Uterus (tissue), 3 donors: ENCODE measurements at regions not wholly inside any gene's neighbourhood (a gene's known extent, or its start where the extent isn't known, plus 50 kb on each side); places are given as distances from the start of the nearest gene placed in this dataset.

Experiments used
- DNase-seq, 2 donors: peaks; one replicate each; pipeline ENCODE4 v3.0.0-alpha.2; 2019 to 2020
- H3K27ac ChIP-seq, 2 donors: fragments of 200-600 bp; sonication (generic); 1 replicate in 1 of 2; 2 replicates in 1 of 2; pipeline ENCODE4 v1.5.1; 2016 to 2018
- H3K27me3 ChIP-seq, 2 donors: fragments of 200-600 bp; sonication (generic); one replicate each; pipeline ENCODE4 v1.5.1; 2018 to 2019; ENCODE audit warnings: control low read depth in 1 of 2
- H3K36me3 ChIP-seq, 2 donors: fragments of 200-600 bp; sonication (generic); one replicate each; pipeline ENCODE4 v1.5.1; 2019; ENCODE audit warnings: control low read depth in 1 of 2
- H3K4me1 ChIP-seq, 2 donors: fragments of 200-600 bp; sonication (generic); one replicate each; pipeline ENCODE4 v1.5.1; 2018 to 2019; ENCODE audit warnings: control low read depth in 1 of 2
- H3K4me3 ChIP-seq, 2 donors: fragments of 200-600 bp; sonication (generic); 1 replicate in 1 of 2; 2 replicates in 1 of 2; pipeline ENCODE4 v1.5.1; 2018 to 2019; ENCODE audit warnings: mild to moderate bottlenecking in 1 of 2
- H3K9me3 ChIP-seq, 2 donors: fragments of 200-600 bp; sonication (generic); one replicate each; pipeline ENCODE4 v1.5.1; 2019; ENCODE audit warnings: control low read depth in 1 of 2
- CTCF ChIP-seq, 4 experiments: fragments of 200-600 bp in 2 of 4; fragments of 450-650 bp in 2 of 4; sonication (generic) in 2 of 4; IDR thresholded peaks; one replicate each; pipeline ENCODE4 v1.5.1; 2016 to 2019; ENCODE audit warnings: antibody characterized with exemption in 4 of 4, mild to moderate bottlenecking in 2 of 4, moderate library complexity in 1 of 4
- POLR2A ChIP-seq, 2 donors: fragments of 450-650 bp; IDR thresholded peaks; one replicate each; pipeline ENCODE4 v1.6.1; 2016; ENCODE audit warnings: antibody characterized with exemption in 2 of 2, mild to moderate bottlenecking in 1 of 2, moderate library complexity in 1 of 2
- intact Hi-C: fragments of 100-400 bp; cut with DNase I; formaldehyde crosslinking; loops from one replicate; pipeline ENCODE4 v1.15.1; 2023; ENCODE audit warnings: low total_unique reads
- donor health status: DM: yes; HTN: yes; CAD: no.

DNA sequence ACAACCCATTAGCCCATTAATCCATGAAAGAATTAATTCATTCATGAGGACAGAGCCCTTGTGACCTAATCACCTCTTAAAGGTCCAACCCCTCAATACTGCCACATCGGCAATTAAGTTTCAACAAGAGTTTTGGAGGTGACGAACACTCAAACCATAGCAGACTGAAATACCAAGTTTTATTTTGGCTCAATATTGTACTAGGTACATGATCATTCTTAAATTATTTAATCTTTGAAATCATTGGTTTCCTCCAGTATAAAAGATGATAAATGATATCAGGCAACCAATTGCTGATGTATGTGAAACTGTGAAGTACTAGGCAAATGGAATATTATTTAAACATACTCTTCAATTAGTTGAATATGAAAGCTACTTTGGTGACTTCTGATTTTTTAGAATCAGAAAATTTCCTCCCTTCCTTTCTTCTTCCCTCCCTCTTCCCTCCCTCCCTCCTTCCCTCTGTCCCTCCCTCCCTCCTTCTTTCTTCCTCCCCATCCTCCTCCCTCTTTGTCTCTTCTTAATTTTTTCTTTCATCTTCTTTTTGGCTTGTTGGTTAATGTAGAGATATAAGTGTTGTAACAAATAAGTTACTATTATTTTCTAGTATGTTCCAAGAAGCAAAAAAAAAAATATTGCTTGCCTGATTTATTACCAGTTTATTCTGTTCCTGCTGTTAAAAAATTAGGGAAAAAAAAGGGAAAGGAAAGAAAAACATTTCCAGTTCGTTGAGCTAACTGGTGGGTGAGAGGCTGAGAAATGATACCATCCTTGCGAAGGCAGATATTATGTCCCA is 233.9 kb upstream of the ZNF217 start:
- TF ChIP-seq POLR2A (IDR thresholded peaks at IDR 0.05) (no peak), CTCF (IDR thresholded peaks at IDR 0.05) (no peak)
- peak overlapping the region; percentile 86 to 97 for H3K27ac ChIP-seq
- intact Hi-C loops = no loop called here
- no peaks in the 10 kb centered on the region for H3K9me3 ChIP-seq
- H3K27me3 ChIP-seq = no peaks in the 10 kb centered on the region
- H3K4me1 ChIP-seq = peaks cover 0 to 14% of the 10 kb centered on the region in 2 donors
- H3K4me3 ChIP-seq = no peak overlapping the region
- no peak for DNase-seq
- H3K36me3 ChIP-seq = no peaks in the 10 kb centered on the region

- intact Hi-C loops = no loop called here
- no peak for DNase-seq
- Histone ChIP-seq H3K9me3 (no peaks in the 10 kb centered on the region), H3K36me3 (no peaks in the 10 kb centered on the region), H3K4me3 (no peak overlapping the region), H3K27ac (peak overlapping the region; percentile 86 to 97), H3K4me1 (peaks cover 0 to 14% of the 10 kb centered on the region in 2 donors), H3K27me3 (no peaks in the 10 kb centered on the region)
- no peak for TF ChIP-seq CTCF (IDR thresholded peaks at IDR 0.05)
- no peak for TF ChIP-seq POLR2A (IDR thresholded peaks at IDR 0.05)
Observed at GRCh38 chr20:53826597-53827291, 233.1 kb upstream of the ZNF217 start.

- Histone ChIP-seq H3K9me3 (no peaks in the 10 kb centered on the region), H3K27ac (no peak overlapping the region), H3K36me3 (no peaks in the 10 kb centered on the region), H3K4me3 (no peak overlapping the region), H3K27me3 (no peaks in the 10 kb centered on the region), H3K4me1 (peaks cover 0 to 14% of the 10 kb centered on the region in 2 donors)
- no peak for TF ChIP-seq CTCF (IDR thresholded peaks at IDR 0.05)
- no peak for TF ChIP-seq POLR2A (IDR thresholded peaks at IDR 0.05)
- intact Hi-C loops = no loop called here
- no peak for DNase-seq
Observed at GRCh38 chr20:53826090-53826489, 232.5 kb upstream of the ZNF217 start.

DNA sequence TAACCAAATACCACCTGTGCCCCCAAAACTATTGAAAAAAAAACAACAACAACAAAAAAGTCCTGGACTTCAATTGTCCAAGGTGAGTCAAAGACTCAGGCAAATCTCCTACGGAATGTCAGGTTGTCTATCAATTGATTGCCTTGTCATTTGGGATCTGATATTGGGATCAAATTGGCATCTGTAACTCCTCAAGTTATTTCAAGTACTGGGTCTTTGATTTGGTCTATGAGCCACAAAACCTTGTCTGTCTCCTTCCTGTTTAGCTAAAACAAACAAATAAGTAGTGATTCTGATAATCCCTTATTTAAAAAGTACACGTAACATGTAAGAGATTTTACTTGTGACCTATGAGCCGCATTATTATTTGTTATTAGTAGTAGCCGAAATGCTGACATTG is 231.6 kb upstream of the ZNF217 start:
- TF ChIP-seq CTCF (IDR thresholded peaks at IDR 0.05) = no peak
- no peak for TF ChIP-seq POLR2A (IDR thresholded peaks at IDR 0.05)

DNA sequence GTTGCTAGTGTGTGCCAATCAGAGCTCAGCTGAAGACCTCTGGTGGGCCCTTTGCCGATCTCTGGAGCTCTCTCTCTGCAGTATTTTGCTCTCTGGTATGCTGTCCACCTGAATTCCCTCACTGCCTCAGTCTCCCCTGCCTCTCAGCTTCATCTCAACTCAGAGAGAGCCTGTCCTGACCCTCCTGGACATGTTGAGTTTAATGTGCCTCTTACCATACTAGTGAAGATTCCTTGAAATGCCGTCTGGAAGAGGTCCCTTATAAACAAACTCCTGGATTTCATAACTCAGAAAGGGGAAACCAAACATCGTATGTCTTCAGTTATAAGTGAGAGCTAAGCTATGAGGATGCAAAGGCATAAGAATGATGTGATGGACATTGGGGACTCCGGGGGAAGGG is 231.1 kb upstream of the ZNF217 start:
- DNase-seq = no peak
- H3K4me1 ChIP-seq = peaks cover 0 to 4% of the 10 kb centered on the region in 2 donors
- intact Hi-C loops = no loop called here
- no peaks in the 10 kb centered on the region for H3K9me3 ChIP-seq
- TF ChIP-seq CTCF (IDR thresholded peaks at IDR 0.05) (no peak), POLR2A (IDR thresholded peaks at IDR 0.05) (no peak)
- no peaks in the 10 kb centered on the region for H3K27me3 ChIP-seq
- no peak overlapping the region for H3K4me3 ChIP-seq
- H3K36me3 ChIP-seq = no peaks in the 10 kb centered on the region
- no peak overlapping the region for H3K27ac ChIP-seq

More for the DNA sequence above, 231.6 kb upstream of the ZNF217 start:
- no peak overlapping the region for H3K4me3 ChIP-seq
- no peaks in the 10 kb centered on the region for H3K9me3 ChIP-seq
- no peak for DNase-seq
- H3K27me3 ChIP-seq = no peaks in the 10 kb centered on the region
- no peak overlapping the region for H3K27ac ChIP-seq
- H3K36me3 ChIP-seq = no peaks in the 10 kb centered on the region
- intact Hi-C loops = no loop called here
- peaks cover 0 to 8% of the 10 kb centered on the region in 2 donors for H3K4me1 ChIP-seq
